Testis (tissue), 2 donors: ENCODE measurements at regions not wholly inside any gene's neighbourhood (a gene's known extent, or its start where the extent isn't known, plus 50 kb on each side); places are given as distances from the start of the nearest gene placed in this dataset.

Experiments used
- POLR2A ChIP-seq: fragments of 450-650 bp; IDR thresholded peaks from one replicate; pipeline ENCODE4 v1.6.1; 2017; ENCODE audit warnings: antibody characterized with exemption, mild to moderate bottlenecking, moderate library complexity
- TF ChIP-seq, protein P1 (sequence below), 3 experiments: fragments of 450-650 bp in 2 of 3; fragments of 200-600 bp in 1 of 3; sonication (generic) in 1 of 3; IDR thresholded peaks; one replicate each; pipeline ENCODE4 v1.5.1; 2016 to 2019; ENCODE audit warnings: antibody characterized with exemption in 3 of 3, mild to moderate bottlenecking in 2 of 3, moderate library complexity in 1 of 3

DNA sequence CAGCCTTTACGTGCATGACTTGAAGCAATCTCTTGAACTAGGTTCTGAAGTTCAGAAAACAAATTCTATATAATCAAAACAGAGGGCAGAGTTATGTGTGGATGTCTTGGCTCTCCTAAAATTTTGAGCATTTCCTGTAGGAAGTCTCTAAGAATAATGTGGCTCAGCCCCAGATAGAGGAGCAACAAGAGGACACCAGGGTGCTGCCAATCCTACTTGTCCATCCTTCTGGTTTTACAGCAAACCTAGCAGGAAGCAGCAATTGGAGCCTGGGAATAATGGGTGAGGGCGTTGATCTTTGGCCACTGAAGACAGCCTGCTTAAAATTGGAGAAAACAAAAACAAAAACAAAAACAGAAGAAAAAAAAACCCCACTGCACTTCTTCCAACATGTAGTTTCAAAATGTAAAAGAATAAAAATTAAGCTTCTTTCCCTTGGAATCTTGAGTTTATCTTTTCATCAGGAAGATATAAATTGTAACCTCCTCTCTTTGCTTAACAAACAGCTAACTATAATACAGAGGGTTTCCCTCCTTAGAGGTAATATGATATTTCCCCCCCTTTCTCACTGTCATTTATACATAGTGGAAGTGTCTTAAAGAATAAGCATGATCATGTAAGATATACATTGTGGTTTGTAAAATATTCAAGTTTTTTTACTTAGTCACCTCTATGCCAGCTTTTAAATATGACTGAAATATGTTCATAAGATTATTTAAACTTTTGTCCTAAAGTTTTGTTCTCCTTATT lies 130.6 kb downstream of the FBXO8 start:
- TF ChIP-seq, protein P1, sequence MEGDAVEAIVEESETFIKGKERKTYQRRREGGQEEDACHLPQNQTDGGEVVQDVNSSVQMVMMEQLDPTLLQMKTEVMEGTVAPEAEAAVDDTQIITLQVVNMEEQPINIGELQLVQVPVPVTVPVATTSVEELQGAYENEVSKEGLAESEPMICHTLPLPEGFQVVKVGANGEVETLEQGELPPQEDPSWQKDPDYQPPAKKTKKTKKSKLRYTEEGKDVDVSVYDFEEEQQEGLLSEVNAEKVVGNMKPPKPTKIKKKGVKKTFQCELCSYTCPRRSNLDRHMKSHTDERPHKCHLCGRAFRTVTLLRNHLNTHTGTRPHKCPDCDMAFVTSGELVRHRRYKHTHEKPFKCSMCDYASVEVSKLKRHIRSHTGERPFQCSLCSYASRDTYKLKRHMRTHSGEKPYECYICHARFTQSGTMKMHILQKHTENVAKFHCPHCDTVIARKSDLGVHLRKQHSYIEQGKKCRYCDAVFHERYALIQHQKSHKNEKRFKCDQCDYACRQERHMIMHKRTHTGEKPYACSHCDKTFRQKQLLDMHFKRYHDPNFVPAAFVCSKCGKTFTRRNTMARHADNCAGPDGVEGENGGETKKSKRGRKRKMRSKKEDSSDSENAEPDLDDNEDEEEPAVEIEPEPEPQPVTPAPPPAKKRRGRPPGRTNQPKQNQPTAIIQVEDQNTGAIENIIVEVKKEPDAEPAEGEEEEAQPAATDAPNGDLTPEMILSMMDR (IDR thresholded peaks at IDR 0.05) = no peak
- no peak for TF ChIP-seq POLR2A
